ENCODE measurements at regions not wholly inside any gene's neighbourhood (a gene's known extent, or its start where the extent isn't known, plus 50 kb on each side); places are given as distances from the start of the nearest gene placed in this dataset.

DNA sequence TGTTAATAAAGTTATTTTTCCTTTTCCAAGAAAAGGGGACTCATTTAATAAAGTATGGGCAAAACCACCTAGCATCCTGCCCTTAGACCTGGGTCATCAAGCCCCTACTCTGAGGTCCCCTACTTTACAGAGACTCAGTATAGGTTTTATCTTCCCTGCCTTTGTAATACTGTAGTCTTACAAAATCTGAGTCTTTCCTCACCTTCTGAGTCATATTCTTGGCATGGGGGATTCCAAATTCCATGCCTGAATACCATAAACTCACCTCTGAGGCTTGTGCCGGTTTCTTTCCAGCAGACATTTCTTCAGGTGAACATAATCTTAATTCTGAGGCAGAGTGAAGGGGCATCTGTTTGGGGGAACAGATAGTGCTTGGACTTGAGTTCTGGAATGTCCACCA lies 282.5 kb downstream of the KCNA4 start:
- TF ChIP-seq POLR2AphosphoS5 (IDR thresholded peaks at IDR 0.05; ENCODE audit: low read depth, low read length), result no peak
- no peak for TF ChIP-seq POLR2A (IDR thresholded peaks at IDR 0.05; ENCODE audit: low read depth, low read length)
- TF ChIP-seq TAF1 (IDR thresholded peaks at IDR 0.05; ENCODE audit: low read depth, low read length), result no peak
- no peak for TF ChIP-seq SPI1 (IDR thresholded peaks at IDR 0.05; ENCODE audit: low read depth, low read length)
- no peak for TF ChIP-seq POU2F2 (IDR thresholded peaks at IDR 0.05; ENCODE audit: low read depth, low read length)
- TF ChIP-seq PAX5 (IDR thresholded peaks at IDR 0.05; ENCODE audit: insufficient read depth, low read length, severe bottlenecking), result no peak
